ENCODE measurements at regions not wholly inside any gene's neighbourhood (a gene's known extent, or its start where the extent isn't known, plus 50 kb on each side); places are given as distances from the start of the nearest gene placed in this dataset.

DNA sequence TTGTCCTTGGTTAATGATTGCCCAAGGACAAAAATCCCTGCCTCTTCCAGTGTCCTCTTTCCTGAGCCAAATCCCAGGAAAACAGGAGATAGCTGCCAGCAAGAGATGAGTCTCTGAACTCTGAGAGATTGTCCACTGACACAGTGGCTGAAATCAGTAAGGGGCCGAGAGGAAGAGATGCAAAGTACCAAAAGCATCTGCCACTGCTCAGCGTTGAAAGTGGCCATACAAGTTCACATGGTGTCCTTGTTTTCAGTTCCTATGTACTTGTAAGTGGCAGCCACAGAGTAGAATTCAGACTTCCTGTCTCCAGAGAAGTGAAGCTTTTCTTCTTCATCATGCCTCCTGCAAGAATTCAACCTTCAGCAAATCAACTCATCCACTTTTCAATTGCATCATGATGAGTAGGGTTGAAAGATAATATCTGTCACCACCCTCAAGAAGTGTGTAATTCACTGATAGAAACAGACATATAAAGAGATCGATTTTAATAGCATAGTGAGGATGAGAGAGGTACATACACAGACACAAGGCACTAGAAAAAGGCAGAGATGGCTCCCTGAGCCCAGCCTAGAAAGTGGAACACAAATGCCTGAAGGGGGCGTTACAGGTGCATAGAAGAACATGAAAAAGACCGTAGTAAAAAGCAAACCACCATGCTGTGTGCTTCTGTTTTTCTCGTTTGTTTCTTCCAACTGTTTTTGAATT, 185.8 kb downstream of the MRPL39 start:
- peak; percentile 37 for TF ChIP-seq CTCF (IDR thresholded peaks at IDR 0.05; ENCODE audit: insufficient read depth, low read depth, low read length)
- no peak for TF ChIP-seq EZH2 (IDR thresholded peaks at IDR 0.05; ENCODE audit: insufficient read depth, low read length)

Data from astrocyte (in vitro differentiated cells and primary cell).